GM18502 (cell line): ENCODE measurements at regions not wholly inside any gene's neighbourhood (a gene's known extent, or its start where the extent isn't known, plus 50 kb on each side); places are given as distances from the start of the nearest gene placed in this dataset.

Source experiments
- ATAC-seq: cut with Tn5 transposase; IDR thresholded peaks from one replicate; pipeline ENCODE4 v1.9.1; 2021; ENCODE audit warnings: mild to moderate bottlenecking; ENCODE audit not compliant: unreplicated experiment, poor library complexity

DNA sequence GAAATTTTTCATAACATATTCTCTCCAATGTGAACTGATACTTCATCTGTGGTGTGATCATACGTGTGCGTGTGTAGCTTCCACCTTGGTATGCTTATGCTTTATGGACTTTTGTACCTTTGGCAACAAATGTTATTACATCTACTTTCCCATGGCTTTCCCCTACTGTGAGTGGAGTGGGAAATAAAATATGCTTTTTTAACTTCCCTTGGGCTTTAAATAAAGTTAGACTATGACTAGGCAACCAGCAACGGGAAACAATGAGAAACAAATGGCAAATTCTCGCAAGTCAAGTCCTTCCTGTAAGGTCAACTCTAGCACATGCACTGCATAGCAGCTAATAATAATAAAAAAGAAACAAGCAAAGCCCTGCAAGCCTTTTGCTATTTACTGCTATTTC, 205.0 kb upstream of the PDE5A start:
- no peak for ATAC-seq

DNA sequence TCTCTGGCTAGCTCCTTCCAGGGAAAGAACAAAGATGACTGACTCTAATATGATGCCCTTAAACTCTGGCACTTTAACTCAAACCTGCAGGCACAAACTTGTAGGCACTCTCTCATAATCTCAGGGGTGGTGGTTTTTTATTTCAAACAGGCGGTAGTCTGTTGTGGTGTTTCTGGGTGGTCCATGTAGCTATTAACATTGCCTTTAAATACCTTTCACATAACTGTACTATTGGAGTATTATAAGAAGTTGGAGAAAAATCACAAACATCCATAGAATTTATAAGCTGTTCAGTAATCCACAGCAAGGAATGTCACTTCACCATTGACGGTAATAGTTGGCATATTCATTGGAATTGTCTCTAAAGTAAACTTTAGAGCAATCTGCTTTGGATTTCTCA, 204.2 kb upstream of the PDE5A start:
- ATAC-seq: no peak

DNA sequence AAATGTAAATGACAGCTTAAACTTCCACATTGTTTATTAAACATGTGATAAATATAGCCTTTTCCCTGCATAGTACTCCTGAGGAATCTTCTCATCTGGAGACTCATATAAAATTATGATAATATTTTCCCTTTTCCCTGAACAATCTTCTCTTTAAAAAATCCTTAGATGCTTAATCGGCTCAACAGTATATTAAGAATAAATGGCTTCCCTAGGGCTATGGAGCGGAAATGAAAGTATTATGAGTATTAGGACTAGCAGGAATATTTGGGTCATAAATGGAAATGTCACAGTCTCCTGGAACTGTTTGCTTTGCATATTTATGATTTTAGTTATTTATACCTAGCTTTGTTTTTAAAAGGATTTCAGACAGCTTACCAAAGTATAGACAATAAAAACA, 200.7 kb upstream of the PDE5A start:
- no peak for ATAC-seq

DNA sequence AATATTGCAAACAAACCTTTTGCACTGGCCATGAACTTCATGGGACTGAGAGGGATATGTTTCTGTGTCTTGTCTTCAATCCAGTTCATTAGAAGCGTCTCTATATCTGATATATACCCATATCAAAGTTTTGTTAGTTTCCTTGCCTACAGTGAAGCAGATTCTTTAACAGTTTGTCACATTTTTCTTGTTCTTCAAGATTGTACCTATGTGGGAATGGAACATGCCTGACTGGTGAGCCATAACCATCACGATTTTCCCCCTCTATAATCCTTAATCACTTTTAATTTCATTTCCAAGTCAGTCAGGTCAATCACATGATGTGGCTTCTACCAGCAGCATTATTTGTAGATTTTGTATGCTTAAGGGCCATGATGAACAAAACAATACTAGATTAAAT, 197.1 kb upstream of the PDE5A start:
- ATAC-seq: no peak

DNA sequence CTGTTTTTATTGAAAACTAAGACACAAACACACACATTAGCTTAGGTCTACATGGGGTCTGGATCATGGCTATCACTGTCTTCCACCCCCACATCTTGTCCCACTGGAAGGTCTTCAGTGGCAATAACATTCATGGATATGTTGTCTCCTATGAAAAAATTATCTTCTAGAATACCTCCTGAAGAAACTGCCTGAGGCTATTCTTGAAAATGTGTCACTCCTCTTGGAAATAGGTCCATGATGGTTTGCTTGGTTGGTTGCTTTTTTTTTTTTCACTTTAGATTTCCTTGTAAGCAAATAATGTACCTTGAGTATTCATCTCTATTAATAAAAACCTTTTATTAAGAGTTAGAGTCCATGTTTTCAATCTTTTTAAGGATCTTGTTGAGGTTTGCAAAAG, 195.3 kb upstream of the PDE5A start:
- ATAC-seq: no peak

DNA sequence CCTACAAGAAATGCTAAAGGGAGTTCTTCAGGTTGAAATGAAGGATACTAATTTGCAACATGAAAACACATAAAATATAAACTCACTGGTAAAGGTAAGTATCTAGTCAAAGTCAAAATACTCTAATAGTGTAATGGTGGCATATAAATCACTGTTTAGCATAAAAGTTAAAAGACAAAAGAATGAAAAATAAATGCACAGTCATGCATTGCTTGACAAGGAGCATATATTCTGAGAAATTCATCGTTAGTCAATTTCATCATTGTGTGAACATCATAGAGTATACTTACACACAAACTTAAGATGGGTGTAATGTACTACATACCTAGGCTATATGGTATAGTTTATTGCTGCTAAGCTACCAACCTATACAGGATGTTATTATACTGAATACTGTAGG, 194.4 kb upstream of the PDE5A start:
- no peak for ATAC-seq

DNA sequence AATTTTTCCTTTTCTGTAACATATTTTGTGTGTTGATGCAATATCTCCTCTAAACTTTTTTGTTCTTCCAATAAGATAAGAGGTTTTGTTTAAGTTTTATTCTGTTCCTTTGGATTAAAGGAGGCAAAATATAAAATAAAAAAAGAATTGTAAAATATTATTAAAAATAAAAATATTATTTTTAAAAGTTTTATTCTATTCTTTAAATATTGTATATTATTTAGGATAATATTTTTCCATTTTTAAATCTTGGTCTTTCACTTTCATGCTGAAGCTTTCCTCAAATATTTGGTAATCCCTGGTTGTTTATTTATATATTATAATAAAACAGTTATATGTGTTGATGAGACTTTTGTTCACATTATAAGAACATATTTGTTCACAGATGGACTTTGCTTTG, 187.9 kb upstream of the PDE5A start:
- no peak for ATAC-seq

DNA sequence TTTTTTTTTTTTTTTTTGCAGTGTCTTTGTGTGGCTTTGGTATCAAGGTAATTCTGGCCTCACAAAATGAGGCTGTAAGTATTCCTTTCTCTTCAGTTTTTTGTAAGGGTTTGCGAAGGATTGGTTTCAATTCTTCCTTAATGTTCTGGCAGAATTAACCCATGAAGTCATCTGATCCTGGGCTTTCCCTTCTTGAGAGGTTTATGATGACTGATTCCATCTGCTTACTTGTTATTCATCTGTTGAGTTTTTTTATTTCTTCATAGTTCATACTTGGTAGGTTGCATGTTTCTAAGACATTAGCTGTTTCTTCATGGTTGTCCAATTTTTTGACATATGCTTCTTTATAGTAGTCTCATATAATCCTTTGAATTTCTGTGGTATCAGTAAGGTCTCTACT, 181.4 kb upstream of the PDE5A start:
- ATAC-seq: no peak

DNA sequence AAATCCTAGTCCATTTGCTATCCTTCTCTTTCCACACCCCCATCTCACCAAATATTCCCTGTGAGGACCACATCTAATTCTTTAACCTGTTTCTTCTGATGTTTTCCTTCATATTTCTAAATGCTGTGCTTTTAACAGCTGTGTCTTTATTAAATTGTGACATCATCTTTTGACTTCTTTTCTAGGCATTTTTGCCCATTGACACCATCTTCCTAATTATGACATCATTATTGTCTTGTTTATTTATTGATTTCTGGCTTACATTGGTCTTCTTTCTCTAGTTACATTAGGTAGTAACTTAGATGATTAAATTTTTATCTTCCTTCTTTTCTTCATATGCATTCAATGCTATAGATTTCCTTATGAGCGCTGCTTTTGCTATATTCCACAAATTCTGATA, 175.8 kb upstream of the PDE5A start:
- no peak for ATAC-seq

DNA sequence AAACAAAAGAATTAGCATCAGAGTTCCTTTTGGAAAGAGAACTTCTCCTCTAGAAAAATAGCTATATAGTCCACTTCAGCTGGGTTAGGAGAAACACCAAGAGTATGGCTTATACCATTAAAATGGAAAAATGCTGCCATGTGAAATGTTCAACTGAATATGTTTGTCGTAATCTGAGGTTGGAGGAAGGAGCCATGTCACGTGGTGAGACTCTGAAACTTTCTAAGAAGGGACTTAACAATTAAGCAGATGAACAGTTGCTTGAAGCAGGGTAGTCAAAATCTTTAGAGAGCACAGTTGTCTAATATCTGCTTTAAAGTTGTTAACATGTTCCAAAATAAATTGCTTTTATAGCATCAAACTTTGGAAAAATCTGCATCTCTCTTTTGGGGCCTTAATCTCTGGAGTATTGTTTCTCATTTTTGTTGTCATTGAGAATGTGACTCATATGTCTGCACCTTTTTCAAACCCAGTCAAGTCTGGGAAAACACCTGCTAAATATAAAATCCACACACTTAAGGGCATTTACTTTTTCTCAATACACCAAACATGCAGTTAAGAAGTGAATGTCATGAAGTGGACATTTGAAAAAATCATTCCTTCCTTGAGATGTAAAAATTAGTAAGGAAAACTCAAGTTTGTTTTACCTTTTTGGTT, 168.8 kb upstream of the PDE5A start:
- ATAC-seq: no peak

DNA sequence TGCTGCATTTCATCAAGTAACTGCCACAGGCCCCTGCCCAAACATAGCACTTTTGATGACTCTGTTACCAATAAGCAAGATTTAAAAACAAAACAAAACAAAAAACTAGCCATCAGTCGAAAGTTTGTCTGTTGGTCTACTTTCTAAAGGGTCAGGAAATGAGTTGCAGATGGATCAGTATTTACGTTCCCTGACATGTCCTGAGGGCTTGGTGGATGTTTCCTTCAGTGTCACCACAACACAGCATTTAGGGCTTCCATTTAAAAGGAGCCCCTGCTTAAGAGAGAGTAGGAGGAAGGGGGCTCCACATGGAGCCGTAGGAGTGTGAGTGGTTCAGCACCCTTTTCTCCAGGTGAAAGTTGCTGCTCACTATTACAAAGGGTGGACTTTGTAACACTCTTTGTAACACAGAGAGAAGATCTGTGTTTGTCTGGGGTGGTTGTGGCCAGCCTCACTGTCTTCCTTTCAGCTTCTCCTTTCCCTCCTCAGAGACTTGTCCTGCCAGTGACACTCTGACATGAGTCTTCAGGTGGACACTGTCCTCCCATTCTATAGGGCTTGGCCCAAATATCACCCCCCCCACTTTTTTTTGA, 167.5 kb upstream of the PDE5A start:
- no peak for ATAC-seq

DNA sequence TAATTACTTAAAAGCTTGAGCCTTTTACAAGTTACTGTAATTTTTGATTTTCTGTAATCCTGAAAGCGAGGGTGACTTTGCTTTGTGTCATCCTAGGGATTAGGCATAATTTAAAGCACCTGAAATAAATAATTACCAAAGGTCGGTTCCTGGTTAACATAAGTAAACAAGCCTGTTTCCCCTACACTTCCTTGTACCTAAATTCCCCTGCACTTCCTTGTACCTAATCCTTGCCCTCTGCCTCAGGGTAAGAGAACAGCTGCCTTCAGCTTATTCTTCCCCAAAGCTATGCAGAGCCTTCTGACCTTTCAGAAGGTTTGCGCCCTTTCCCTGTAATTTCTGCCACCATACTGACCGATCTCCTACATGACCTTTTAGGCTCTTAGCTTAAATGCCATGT, 166.1 kb upstream of the PDE5A start:
- no peak for ATAC-seq

DNA sequence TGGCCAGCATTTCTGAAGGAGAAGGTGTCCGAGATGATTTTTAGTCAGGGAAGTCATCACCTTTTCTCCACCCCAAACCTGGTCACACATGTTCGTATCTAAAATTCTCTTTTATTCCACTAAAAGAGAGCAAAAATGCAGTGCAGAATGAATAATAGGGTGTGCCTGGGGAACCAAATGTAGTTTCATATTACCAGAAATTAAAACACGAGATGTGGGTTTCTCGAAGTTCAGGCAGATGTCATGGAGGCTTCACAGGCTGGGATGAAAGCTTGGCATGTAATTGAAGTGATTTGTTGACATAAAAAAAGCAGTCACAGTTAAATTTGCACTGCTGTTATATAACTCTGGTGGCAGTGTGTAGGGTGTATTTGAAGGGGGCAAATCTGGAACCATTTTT, 165.5 kb upstream of the PDE5A start:
- no peak for ATAC-seq

DNA sequence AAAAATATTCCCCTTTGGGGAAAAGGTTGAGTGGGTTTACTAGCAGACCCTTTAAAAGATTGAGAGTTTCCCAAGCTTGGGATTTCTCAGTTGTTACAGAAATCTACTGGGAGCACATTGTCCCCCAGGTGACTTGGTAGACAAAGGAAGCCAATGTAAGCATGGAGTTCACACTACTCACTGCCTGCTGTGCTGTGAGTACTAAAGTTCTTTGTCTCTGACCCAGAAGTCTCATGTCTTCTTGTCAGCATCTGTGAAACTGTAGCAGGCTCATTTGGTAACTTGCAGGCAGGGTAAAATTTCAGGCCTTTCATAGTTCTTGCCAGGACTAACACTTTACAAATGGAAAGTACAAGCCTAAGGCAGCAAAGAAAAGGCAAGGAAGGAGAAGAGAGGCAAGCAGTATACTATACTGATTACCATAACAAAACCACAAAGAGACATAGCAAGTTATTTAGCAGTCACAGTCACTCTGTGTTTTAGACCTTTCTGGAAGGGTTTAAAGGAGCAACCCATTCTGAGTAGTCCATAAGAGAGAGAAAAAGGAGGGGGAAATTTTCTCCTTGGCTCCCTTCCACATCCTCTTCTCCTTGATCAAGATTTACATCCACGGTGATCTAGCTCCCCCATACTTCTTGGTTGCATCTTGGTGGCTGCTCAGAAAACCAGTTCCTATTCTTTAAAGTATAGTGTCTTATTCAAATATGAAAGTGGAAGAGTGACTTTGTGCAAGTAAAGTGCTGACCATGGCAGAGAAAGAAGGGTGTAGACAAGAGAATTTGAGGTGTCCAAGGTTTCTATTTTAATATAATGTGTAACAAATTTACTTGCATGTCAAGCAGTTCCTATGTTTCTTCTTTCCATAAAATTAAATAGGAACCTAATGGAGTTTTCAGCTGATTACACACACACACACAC, 160.0 kb upstream of the PDE5A start:
- no peak for ATAC-seq

DNA sequence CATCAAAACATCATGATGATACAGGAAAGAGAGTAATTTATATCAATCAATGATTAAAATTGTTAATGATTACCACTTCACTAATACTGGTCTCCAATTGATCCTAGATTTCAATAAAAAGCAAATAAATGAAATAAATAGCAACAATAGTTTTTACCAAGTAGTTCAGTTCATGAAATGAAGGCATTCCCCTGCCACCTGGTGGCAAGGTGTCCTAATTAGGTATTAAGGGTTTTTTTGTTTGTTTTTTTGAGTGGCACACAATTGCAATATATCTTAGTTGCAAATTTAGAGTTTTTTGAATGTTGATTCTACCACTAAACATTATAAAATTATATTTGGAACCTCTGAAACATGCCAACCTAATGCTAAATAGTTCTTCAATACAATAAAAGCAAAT, 157.4 kb upstream of the PDE5A start:
- no peak for ATAC-seq

DNA sequence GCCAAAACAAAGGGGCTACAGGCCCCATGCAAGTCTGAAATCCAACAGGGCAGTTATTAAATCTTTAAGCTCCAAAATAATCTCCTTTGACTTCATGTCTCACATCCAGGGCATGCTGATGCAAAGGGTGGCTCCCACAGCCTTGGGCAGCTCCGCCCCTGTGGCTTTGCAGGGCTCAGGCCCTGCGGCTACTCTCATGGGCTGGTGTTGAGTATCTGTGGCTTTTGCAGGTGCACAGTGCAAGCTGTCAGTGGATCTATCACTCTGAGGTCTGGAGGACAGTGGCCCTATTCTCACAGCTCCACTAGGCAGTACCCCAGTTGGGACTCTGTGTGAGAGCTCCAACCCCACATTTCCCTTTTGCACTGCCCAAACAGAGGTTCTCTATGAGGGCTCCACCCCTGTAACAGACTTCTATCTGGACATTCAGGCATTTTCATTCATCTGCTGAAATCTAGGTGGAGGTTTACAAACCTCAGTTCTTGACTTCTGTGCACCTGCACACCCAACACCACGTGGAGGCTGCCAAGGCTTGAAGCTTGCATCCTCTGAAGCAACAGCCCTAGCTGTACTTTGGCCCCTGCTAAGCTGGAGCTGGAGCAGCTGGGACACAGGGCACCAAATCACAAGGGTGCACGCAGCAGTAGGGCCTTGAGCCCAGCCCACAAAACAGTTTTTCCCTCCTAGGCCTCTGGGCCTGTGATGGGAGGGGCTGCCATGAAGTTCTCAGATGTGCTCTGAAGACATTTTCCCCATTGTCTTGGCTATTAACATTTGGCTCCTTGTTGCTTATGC, 154.8 kb upstream of the PDE5A start:
- no peak for ATAC-seq

DNA sequence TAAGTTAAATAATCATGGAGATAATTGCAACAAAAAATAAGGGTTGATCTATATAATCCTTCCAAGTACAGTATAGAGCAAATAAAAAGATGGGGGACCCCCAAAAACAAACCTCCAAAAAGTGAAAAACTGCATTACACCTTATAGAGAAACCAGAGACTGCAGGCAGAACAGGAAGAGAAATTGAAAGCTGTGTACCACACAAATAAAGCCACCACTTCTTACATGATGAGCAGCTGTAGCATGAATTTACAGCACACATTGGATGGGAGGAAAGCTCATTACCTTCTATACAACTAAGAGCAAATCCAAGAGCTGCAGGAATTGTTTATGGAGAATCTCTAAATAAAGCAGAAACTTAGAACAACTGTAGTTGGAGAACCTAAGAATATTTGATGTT, 152.4 kb upstream of the PDE5A start:
- no peak for ATAC-seq

DNA sequence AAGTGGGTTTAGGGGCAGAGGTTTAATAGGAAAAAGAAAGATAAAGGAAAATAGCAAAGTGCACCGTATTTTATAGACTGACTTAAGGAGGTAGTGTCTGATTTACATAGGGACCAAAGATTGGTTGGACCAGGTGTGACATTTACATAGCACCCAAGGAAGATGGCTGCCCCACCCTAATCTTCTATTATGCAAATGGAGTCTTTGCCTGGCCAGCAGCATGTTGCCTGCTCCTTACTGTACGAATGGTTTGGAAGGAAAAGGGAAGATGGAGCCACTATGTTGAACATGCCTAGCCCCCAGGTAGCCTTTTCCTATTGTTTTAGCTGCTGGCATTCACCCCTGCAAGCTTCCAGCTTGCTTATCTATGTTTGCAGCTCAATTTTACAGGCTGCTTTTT, 146.2 kb upstream of the PDE5A start:
- no peak for ATAC-seq

DNA sequence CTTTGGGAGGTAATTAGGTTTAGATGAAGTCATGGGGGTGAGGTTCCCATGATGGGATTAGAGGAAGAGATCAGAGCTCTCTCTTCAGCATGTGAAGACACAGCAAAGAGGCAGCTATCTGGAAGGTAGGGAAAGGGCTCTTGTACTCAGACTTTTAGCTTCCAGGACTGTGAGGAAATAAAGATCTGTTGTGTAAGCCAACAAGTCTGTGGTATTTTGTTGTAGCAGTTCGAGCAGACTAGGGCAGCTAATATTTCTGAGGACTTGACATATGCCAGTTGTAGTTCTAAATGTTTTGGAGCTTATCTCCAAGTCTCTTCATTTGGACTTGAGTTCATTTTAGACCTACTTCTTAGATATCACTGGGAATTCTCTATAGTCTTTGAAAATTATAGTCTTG, 137.3 kb upstream of the PDE5A start:
- ATAC-seq: no peak

DNA sequence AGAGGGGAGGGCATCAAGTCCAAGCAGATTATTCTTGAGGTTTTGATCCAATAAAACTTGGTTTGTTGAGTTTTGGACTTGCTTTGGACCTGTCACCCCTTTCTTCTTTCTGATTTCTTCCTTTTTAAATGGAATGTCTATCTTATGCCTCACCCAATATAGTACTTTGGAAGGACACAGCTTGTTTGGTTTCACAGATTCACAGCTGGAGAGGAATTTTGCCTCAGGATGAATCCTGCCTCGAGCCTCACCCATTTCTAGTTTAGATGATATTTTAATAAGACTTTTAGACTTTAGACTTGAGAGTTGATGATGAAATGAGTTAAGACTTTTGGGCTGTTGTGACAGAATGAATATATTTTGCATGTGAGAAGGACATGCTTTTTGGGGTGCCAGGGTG, 136.9 kb upstream of the PDE5A start:
- ATAC-seq: no peak

DNA sequence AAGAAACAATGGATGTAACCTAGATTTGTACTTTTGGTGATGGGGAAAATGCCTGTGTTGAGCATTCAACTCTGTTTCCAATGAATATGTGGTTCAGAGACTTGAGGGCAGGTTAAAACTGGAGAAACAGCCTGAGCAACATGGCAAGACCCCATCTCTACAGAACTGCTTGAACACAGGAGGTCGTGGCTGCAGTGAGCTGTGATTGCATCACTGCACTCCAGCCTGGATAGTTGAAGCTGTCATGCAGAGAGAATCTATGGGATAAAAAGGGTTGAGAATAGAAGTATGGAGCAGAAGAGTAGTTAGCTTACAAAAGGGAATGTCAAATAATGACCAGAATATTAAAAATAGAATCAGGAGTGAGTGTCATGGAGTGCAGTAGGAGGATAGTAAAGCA, 134.8 kb upstream of the PDE5A start:
- ATAC-seq: no peak
